Fibroblast of villous mesenchyme (primary cell): ENCODE measurements at regions not wholly inside any gene's neighbourhood (a gene's known extent, or its start where the extent isn't known, plus 50 kb on each side); places are given as distances from the start of the nearest gene placed in this dataset.

Source experiments
- DNase-seq: peaks from one replicate; pipeline ENCODE4 v3.0.0-alpha.2; 2010; ENCODE audit warnings: low read depth
- H3K4me3 ChIP-seq: 2 replicates; pipeline ENCODE4 v1.5.1; 2011; ENCODE audit warnings: low read depth, mild to moderate bottlenecking, low read length
- TF ChIP-seq, protein P1 (sequence below): IDR thresholded peaks from 2 replicates; pipeline ENCODE4 v1.5.1; 2012; ENCODE audit warnings: low read depth, mild to moderate bottlenecking, low read length; ENCODE audit not compliant: insufficient read depth

DNA sequence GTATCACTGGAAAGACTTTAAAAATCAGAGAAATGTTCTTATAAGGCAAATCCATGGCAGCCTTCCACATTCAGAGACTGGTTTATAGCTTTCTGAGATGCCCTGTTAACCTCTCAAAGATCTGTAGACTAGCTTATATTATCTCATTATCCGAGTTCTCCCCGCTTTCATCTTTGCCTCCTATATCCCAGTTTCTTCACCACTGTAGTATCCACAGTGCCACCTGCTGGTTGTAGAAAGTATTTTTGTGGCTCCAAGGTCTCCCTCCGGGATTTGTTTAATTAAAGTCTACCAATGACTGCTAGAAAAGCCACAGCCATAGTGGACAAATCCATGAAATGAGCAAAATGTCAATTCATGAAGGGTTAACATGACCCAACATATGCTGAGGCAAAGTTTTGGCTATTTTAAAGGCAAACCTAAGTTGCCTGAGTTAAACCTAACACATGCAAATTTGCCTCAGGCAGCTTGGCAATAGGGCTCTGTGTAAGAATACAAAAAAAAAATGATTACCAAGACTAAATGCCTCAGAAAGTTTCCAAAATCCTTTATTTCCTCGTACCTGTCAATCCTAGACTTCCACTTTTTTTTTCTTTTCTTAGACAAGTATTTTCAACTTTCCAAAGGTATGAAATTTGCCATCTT, 218.8 kb upstream of the BMP4 start:
- TF ChIP-seq, protein P1, sequence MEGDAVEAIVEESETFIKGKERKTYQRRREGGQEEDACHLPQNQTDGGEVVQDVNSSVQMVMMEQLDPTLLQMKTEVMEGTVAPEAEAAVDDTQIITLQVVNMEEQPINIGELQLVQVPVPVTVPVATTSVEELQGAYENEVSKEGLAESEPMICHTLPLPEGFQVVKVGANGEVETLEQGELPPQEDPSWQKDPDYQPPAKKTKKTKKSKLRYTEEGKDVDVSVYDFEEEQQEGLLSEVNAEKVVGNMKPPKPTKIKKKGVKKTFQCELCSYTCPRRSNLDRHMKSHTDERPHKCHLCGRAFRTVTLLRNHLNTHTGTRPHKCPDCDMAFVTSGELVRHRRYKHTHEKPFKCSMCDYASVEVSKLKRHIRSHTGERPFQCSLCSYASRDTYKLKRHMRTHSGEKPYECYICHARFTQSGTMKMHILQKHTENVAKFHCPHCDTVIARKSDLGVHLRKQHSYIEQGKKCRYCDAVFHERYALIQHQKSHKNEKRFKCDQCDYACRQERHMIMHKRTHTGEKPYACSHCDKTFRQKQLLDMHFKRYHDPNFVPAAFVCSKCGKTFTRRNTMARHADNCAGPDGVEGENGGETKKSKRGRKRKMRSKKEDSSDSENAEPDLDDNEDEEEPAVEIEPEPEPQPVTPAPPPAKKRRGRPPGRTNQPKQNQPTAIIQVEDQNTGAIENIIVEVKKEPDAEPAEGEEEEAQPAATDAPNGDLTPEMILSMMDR: peak; percentile 82
- no peak overlapping the region for H3K4me3 ChIP-seq
- DNase-seq: peak; percentile 88

DNA sequence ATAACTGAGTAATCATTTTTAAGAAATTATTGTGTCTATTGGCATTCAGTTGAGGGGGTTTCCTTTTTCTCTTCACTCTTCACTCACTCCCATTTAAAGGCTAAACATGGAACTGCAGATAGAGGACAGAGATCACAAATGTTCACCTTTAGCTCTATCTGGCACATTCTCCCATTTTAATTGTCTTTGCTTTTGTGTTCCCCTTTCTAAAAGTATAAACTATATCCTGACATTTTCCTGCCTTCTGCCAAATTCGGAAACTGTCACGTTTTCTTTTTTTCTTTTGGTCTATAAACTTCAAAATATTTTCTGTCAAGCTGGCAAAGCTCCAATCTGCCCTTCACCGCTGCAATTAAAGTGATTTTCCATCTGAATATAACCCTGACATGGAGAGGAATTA, 219.8 kb upstream of the CDKN3 start:
- TF ChIP-seq, protein P1: no peak
- no peak for DNase-seq
- H3K4me3 ChIP-seq: no peak overlapping the region

DNA sequence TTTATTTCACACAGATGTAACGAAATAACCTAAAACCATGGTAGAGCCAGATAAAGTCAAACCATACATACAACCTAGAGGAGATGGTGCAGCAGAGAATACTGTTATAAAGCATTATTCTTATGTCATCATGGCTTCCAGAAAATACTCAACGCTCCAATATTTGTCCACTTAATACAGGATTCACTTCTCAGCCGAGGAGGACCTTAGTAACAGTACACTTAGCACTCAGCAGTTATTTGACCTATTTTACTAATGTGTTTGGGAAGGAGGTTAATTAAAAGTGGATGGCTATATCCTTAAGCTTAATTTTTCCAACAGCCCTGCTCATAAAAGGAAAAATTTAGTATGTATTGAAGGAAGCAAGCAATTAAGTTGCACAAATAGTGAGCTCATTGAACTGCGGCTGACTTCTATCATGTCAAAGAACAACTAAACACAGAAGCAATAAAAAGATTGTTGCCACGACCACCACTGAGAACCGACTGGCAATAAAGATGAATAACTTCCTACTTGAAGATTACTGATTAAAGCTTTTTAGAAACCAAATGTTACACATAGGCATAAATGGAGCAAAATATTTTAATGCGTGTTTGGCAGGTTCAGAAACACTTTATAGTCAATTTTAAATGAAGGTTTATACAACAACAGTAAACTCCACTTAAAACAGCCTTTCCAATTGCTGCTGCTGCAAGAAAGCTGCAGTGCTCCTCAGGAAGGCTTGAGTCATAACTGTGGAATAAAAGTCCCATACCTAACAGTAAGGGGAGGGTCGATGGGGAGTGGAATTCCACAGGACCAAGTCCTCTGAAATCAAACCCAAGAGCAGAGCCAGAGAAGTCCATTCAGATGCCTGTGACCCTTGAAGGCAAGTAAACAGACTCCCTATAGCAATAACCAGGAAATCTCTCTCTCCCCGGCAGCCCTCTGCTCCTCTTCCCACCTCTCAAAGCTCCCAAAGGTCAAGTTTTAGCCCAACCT, 218.9 kb upstream of the CDKN3 start:
- TF ChIP-seq, protein P1: no peak
- DNase-seq: peak; percentile 89
- H3K4me3 ChIP-seq: no peak overlapping the region

DNA sequence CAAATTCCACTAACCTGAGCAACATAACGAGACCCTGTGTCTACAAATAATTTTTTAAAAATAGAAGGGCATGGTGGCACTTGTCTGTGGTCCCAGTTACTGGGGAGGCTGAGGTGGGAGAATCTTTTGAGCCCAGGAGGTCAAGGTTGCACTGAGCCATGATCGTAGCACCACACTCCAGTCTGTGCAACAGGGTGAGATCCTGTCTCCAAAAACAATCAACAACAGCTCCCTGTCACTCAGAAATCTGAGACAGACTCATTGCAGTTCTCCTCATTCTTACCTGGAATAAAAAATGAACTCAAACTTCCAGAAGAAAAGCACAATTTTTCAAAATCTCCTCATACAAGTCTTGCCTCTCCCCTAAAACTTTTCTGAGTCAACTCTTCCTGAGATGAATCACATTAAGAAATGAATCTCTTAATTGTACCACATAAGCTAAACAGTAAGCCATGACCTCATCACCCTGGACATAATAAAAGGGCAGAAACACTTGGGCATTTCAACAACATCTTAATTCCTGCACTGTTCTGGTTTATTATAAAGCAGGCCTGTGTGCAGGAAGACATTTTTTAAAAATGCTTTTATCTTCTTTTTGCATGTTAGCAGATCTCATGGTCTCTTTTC, 214.3 kb upstream of the CDKN3 start:
- peak; percentile 67 for DNase-seq
- TF ChIP-seq, protein P1: no peak

DNA sequence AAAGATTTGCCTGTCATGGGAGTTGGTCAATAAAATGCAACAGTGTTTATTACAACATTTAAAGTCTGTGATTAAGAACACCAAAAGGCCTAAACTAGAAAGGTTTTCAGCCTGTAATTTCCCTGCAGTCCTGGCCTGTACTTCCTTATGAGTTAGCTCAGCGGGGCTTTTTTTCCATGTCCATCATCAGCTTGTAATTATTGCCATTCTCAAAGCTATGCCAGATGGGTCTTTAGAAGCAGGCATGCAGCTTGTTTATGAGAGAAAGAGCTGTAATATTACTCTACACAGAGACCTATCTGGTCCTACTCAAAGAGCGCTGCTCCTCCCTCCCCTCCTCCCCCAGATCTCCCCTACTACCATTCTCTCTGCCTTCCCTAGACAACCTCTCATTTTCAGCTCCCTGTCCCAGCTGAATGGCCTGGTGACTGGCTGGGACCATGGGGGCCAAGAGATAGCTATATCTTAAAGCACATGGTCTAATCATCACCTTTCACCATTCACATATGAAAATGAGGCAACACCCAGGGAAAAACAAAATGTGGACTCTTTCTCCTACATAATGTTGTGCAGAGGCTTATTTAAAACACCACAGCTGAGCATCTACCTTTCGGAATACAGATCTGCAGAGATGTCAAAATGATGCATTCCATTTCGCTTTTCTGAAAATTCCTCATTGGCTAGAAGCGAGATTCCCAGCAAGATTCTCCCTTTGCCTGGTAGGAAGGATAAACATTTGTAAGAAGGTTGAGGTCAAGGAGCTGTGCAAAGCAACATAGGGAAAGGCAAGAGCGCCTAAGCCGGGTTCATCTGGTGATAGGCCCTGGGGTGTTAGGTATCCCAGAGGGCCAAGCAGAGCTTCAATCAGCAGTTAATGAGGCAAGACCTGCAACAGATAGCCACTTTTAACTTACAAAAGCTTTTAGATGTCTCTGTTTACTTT, 209.7 kb upstream of the CDKN3 start:
- no peak overlapping the region for H3K4me3 ChIP-seq
- no peak for DNase-seq
- TF ChIP-seq, protein P1: no peak

More for the DNA sequence above, 214.3 kb upstream of the CDKN3 start:
- no peak overlapping the region for H3K4me3 ChIP-seq
